ENCODE measurements at regions not wholly inside any gene's neighbourhood (a gene's known extent, or its start where the extent isn't known, plus 50 kb on each side); places are given as distances from the start of the nearest gene placed in this dataset.

DNA sequence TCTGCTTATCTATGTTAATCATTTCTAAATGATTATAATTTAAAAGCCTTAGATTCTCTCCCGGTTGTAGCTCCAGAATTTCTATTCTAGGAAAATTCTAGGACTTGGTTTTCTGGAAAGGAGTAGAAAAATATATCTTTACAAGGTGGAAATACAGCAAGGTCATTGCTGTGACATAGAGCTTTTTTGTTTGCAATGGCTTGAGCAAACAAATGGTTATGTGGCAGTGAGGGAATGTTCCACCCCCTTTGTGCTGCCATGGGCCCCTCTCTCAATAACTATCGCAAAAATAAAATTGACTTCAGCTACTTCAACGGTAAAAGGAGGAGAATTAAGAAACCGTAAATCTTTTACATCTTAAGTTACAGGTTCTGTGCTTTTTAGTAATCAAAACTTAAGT lies 517.1 kb downstream of the EPHA3 start:
- Histone ChIP-seq H3K18ac (ENCODE audit: extremely low read depth, low read length) (no peak overlapping the region), H2BK12ac (ENCODE audit: low read depth, low read length) (no peak overlapping the region), H4K8ac (ENCODE audit: extremely low read depth, insufficient read depth, low read length) (no peak overlapping the region), H2BK20ac (ENCODE audit: low read length) (no peak overlapping the region), H3K27me3 (replicated peaks in 1 of 4; ENCODE audit: control insufficient read depth in 3 of 4, extremely low read depth in 1 of 4, insufficient read depth in 3 of 4, low read length in 3 of 4) (no peaks in the 10 kb centered on the region), H3K23me2 (ENCODE audit: low read depth, low read length) (no peaks in the 10 kb centered on the region), H3K27ac (ENCODE audit: low read depth, low read length) (no peak overlapping the region), H3K4me1 (replicated peaks in 1 of 4; ENCODE audit: control insufficient read depth in 3 of 4, insufficient read depth in 4 of 4, low read length in 3 of 4) (no peaks in the 10 kb centered on the region), H3K9ac (replicated peaks in 1 of 4; ENCODE audit: extremely low read depth in 1 of 4, low read depth in 3 of 4, low read length in 3 of 4) (no peak overlapping the region), H4K5ac (ENCODE audit: insufficient read length, low read depth, low read length) (no peak overlapping the region), H2AK5ac (ENCODE audit: low read depth, low read length) (no peak overlapping the region), H3K9me3 (ENCODE audit: insufficient read depth in 2 of 2, low read depth in 1 of 2, low read length in 1 of 2) (no peaks in the 10 kb centered on the region), H3K4ac (replicated peaks; ENCODE audit: insufficient read length, low read depth, low read length) (no peak overlapping the region), H3K79me2 (ENCODE audit: control insufficient read depth in 1 of 2, insufficient read depth in 2 of 2, low read length in 2 of 2) (no peaks in the 10 kb centered on the region), H3K79me1 (ENCODE audit: low read depth, low read length) (no peaks in the 10 kb centered on the region), H3K4me3 (ENCODE audit: extremely low read depth in 1 of 4, insufficient read depth in 2 of 4, low read depth in 3 of 4, low read length in 4 of 4) (no peak overlapping the region), H4K20me1 (replicated peaks in 1 of 2; ENCODE audit: control insufficient read depth in 1 of 2, insufficient read depth in 2 of 2, low read length in 2 of 2) (no peaks in the 10 kb centered on the region), H4K91ac (replicated peaks; ENCODE audit: insufficient read length, low read length) (no peak overlapping the region), H3K56ac (replicated peaks; ENCODE audit: insufficient read length, low read depth, low read length) (no peak overlapping the region), H2BK5ac (ENCODE audit: low read depth, low read length) (no peak overlapping the region), H3K36me3 (ENCODE audit: control insufficient read depth in 2 of 4, insufficient read depth in 4 of 4, low read length in 3 of 4) (no peaks in the 10 kb centered on the region), H2BK120ac (replicated peaks; ENCODE audit: low read depth, low read length) (no peak overlapping the region), H3K23ac (ENCODE audit: insufficient read length) (no peak overlapping the region), H2BK15ac (ENCODE audit: low read length) (no peak overlapping the region), H3K4me2 (ENCODE audit: insufficient read depth in 1 of 2, low read depth in 2 of 2, low read length in 2 of 2) (no peak overlapping the region), H3K14ac (ENCODE audit: insufficient read length) (no peak overlapping the region), H2AFZ (ENCODE audit: low read length) (no peak overlapping the region)
- ChIA-PET POLR2A (ENCODE audit: partially characterized antibody) (no interaction called here), CTCF (ENCODE audit: partially characterized antibody) (no interaction called here)
- WGBS, 2 experiments (ENCODE audit: extremely low coverage in 1 of 2, insufficient coverage in 1 of 2, insufficient read length in 1 of 2, insufficient replicate concordance in 2 of 2, low coverage in 1 of 2, low lambda C conversion rate in 2 of 2, missing lambda C conversion rate in 1 of 2): 92% methylated on average over 4 of the region's 4 CpGs; no CpG with 5 or more reads in 1 of the 2 experiments
- no peak for DNase-seq (ENCODE audit: low read depth in 1 of 2, low spot score in 2 of 2)
- FAIRE-seq: no peak
- no peak for TF ChIP-seq CHD2 (IDR thresholded peaks at IDR 0.05; ENCODE audit: low read length)
- no peak for TF ChIP-seq POU5F1 (IDR thresholded peaks at IDR 0.05; ENCODE audit: low read depth, low read length)
- no peak for TF ChIP-seq CEBPB (IDR thresholded peaks at IDR 0.05; ENCODE audit: low read depth, low read length)
- no peak for TF ChIP-seq JUN (IDR thresholded peaks at IDR 0.05; ENCODE audit: low read depth, low read length)
- no peak for TF ChIP-seq RBBP5 (IDR thresholded peaks at IDR 0.05; ENCODE audit: borderline replicate concordance, low read depth, low read length)
- TF ChIP-seq MAFK (IDR thresholded peaks at IDR 0.05; ENCODE audit: low read depth, low read length): no peak
- no peak for TF ChIP-seq SRF (IDR thresholded peaks at IDR 0.05; ENCODE audit: low read depth, low read length)
- no peak for TF ChIP-seq EP300 (IDR thresholded peaks at IDR 0.05; ENCODE audit: borderline replicate concordance in 1 of 2, low read depth in 2 of 2, low read length in 2 of 2)
- no peak for TF ChIP-seq SP2 (IDR thresholded peaks at IDR 0.05; ENCODE audit: low read length)
- TF ChIP-seq PHF8 (conservative IDR thresholded peaks at IDR 0.05; ENCODE audit: low read depth, low read length): no peak
- TF ChIP-seq TAF1 (IDR thresholded peaks at IDR 0.05; ENCODE audit: low read depth, low read length): no peak
- TF ChIP-seq SIRT6 (IDR thresholded peaks at IDR 0.05; ENCODE audit: low read length): no peak
- no peak for TF ChIP-seq BACH1 (IDR thresholded peaks at IDR 0.05; ENCODE audit: low read length)
- TF ChIP-seq RAD21 (IDR thresholded peaks at IDR 0.05 in 1 of 2, conservative IDR thresholded peaks at IDR 0.05 in 1 of 2; ENCODE audit: low read depth in 2 of 2, low read length in 2 of 2): no peak
- TF ChIP-seq POLR2A (IDR thresholded peaks at IDR 0.05; ENCODE audit: control extremely low read depth in 1 of 2, low read depth in 2 of 2, low read length in 2 of 2): no peak
- no peak for TF ChIP-seq CREB1 (IDR thresholded peaks at IDR 0.05)
- no peak for TF ChIP-seq CBX8 (IDR thresholded peaks at IDR 0.05; ENCODE audit: borderline replicate concordance, low read depth, low read length)
- TF ChIP-seq RFX5 (IDR thresholded peaks at IDR 0.05; ENCODE audit: borderline replicate concordance, low read depth, low read length): no peak

All from H1 (cell line).